Prostate gland (tissue), 2 donors: ENCODE measurements at regions not wholly inside any gene's neighbourhood (a gene's known extent, or its start where the extent isn't known, plus 50 kb on each side); places are given as distances from the start of the nearest gene placed in this dataset.

ENCODE experiments used
- POLR2A ChIP-seq: fragments of 450-650 bp; IDR thresholded peaks from one replicate; pipeline ENCODE4 v1.6.1; 2016; ENCODE audit warnings: antibody characterized with exemption, mild to moderate bottlenecking
- TF ChIP-seq, protein P1 (sequence below), 4 experiments: fragments of 200-600 bp in 2 of 4; fragments of 450-650 bp in 2 of 4; sonication (generic) in 2 of 4; IDR thresholded peaks; 1 replicate in 3 of 4; 2 replicates in 1 of 4; pipeline ENCODE4 v1.5.1; 2016 to 2019; ENCODE audit warnings: antibody characterized with exemption in 4 of 4, mild to moderate bottlenecking in 2 of 4, moderate library complexity in 2 of 4

DNA sequence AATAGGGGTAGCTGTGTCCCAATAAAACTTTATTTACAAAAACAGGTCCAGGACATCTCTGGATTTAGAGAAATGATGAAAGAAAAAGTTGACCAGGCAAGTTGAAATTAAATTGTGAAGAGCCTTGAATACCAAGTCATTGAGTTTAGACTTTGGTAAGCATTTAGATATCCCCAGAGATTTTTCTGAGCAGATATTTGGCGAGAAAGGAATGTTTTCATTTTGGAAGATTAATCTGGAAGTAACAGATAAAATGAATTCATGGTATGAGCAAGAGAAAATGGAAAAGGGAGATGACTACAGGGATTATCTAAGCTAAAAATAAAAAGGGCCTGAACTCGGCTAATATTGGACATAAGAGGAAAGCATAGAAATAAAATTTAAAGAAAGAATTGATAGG lies 157.6 kb downstream of the ACTL7B start:
- TF ChIP-seq POLR2A = no peak
- TF ChIP-seq, protein P1, sequence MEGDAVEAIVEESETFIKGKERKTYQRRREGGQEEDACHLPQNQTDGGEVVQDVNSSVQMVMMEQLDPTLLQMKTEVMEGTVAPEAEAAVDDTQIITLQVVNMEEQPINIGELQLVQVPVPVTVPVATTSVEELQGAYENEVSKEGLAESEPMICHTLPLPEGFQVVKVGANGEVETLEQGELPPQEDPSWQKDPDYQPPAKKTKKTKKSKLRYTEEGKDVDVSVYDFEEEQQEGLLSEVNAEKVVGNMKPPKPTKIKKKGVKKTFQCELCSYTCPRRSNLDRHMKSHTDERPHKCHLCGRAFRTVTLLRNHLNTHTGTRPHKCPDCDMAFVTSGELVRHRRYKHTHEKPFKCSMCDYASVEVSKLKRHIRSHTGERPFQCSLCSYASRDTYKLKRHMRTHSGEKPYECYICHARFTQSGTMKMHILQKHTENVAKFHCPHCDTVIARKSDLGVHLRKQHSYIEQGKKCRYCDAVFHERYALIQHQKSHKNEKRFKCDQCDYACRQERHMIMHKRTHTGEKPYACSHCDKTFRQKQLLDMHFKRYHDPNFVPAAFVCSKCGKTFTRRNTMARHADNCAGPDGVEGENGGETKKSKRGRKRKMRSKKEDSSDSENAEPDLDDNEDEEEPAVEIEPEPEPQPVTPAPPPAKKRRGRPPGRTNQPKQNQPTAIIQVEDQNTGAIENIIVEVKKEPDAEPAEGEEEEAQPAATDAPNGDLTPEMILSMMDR (IDR thresholded peaks at IDR 0.05) = no peak
